WTC11 (cell line): ENCODE measurements at regions not wholly inside any gene's neighbourhood (a gene's known extent, or its start where the extent isn't known, plus 50 kb on each side); places are given as distances from the start of the nearest gene placed in this dataset.

Source experiments
- ATAC-seq: fragments of 200-7000 bp; cut with Tn5 transposase; 2 replicates; pipeline ENCODE4 v1.10.0; 2021; ENCODE audit warnings: mild to moderate bottlenecking, moderate library complexity
- CTCF ChIA-PET: fragments of 300-600 bp; sonication (Branson Sonifier 250); formaldehyde crosslinking; loops from one replicate; lab custom pipeline; 2021; ENCODE audit warnings: antibody characterized with exemption; lab: Charles Lee
- POLR2A ChIA-PET: fragments of 350-600 bp; sonication (Branson Sonifier 250); formaldehyde crosslinking; loops from one replicate; lab custom pipeline; 2021; ENCODE audit warnings: antibody characterized with exemption; lab: Charles Lee
- DNase-seq: peaks from one replicate; pipeline ENCODE4 v3.0.0; 2021; ENCODE audit warnings: low spot score
- H3K27ac Mint-ChIP-seq: 2 replicates; pipeline ENCODE4 v1.8.0; 2021; ENCODE audit warnings: mixed read lengths
- H3K27me3 Mint-ChIP-seq: 2 replicates; pipeline ENCODE4 v1.8.0; 2021; ENCODE audit warnings: low read depth, mild to moderate bottlenecking, moderate library complexity, mixed read lengths
- H3K36me3 Mint-ChIP-seq: 2 replicates; pipeline ENCODE4 v1.8.0; 2021; ENCODE audit warnings: mixed read lengths
- H3K4me1 Mint-ChIP-seq: 2 replicates; pipeline ENCODE4 v1.8.0; 2022; ENCODE audit warnings: mixed read lengths
- H3K4me3 Mint-ChIP-seq: 2 replicates; pipeline ENCODE4 v1.8.0; 2021; ENCODE audit warnings: mild to moderate bottlenecking, moderate library complexity, mixed read lengths
- H3K9me3 Mint-ChIP-seq: 2 replicates; pipeline ENCODE4 v1.8.0; 2021; ENCODE audit warnings: mixed read lengths
- ARID4B ChIP-seq: sonication (generic); formaldehyde crosslinking; IDR thresholded peaks from 2 replicates; pipeline ENCODE4 v1.8.0; 2023; ENCODE audit warnings: missing genetic modification reagents, mild to moderate bottlenecking, borderline replicate concordance
- ATF3 ChIP-seq: sonication (generic); formaldehyde crosslinking; conservative IDR thresholded peaks from 2 replicates; pipeline ENCODE4 v1.8.1; 2022; ENCODE audit warnings: mild to moderate bottlenecking, missing genetic modification reagents
- CREM ChIP-seq: sonication (generic); formaldehyde crosslinking; IDR thresholded peaks from 2 replicates; pipeline ENCODE4 v1.8.1; 2022; ENCODE audit warnings: mild to moderate bottlenecking, missing genetic modification reagents, moderate library complexity
- E2F5 ChIP-seq: sonication (generic); formaldehyde crosslinking; IDR thresholded peaks from 2 replicates; pipeline ENCODE4 v1.8.1; 2022; ENCODE audit warnings: mild to moderate bottlenecking, moderate library complexity, missing genetic modification reagents
- ERG ChIP-seq: fragments of 250-450 bp; sonication (Bioruptor Pico); IDR thresholded peaks from 2 replicates; pipeline ENCODE4 v1.8.0; 2021; ENCODE audit warnings: mild to moderate bottlenecking
- ESRRA ChIP-seq: sonication (generic); formaldehyde crosslinking; IDR thresholded peaks from 2 replicates; pipeline ENCODE4 v1.8.1; 2022; ENCODE audit warnings: mild to moderate bottlenecking, missing genetic modification reagents, borderline replicate concordance
- FOXJ3 ChIP-seq: sonication (generic); formaldehyde crosslinking; IDR thresholded peaks from 2 replicates; pipeline ENCODE4 v1.9.0; 2021; ENCODE audit warnings: missing genetic modification reagents, mild to moderate bottlenecking, borderline replicate concordance
- GABPB1 ChIP-seq: sonication (generic); formaldehyde crosslinking; IDR thresholded peaks from 2 replicates; pipeline ENCODE4 v1.8.1; 2023; ENCODE audit warnings: mild to moderate bottlenecking, missing genetic modification reagents
- PRDM15 ChIP-seq: sonication (generic); formaldehyde crosslinking; IDR thresholded peaks from 2 replicates; pipeline ENCODE4 v1.8.0; 2022; ENCODE audit warnings: missing genetic modification reagents
- SMAD4 ChIP-seq: sonication (generic); formaldehyde crosslinking; IDR thresholded peaks from 2 replicates; pipeline ENCODE4 v1.8.0; 2022; ENCODE audit warnings: mild to moderate bottlenecking, missing genetic modification reagents
- TCF7 ChIP-seq: sonication (generic); formaldehyde crosslinking; IDR thresholded peaks from 2 replicates; pipeline ENCODE4 v1.8.0; 2022; ENCODE audit warnings: mild to moderate bottlenecking, low read depth, missing genetic modification reagents, moderate library complexity
- TEAD1 ChIP-seq: sonication (generic); formaldehyde crosslinking; IDR thresholded peaks from 2 replicates; pipeline ENCODE4 v1.8.0; 2022; ENCODE audit warnings: mild to moderate bottlenecking, missing genetic modification reagents
- TEAD4 ChIP-seq: sonication (generic); formaldehyde crosslinking; IDR thresholded peaks from 2 replicates; pipeline ENCODE4 v1.8.0; 2022; ENCODE audit warnings: mild to moderate bottlenecking, missing genetic modification reagents
- ZNF138 ChIP-seq: sonication (generic); formaldehyde crosslinking; conservative IDR thresholded peaks from 2 replicates; pipeline ENCODE4 v1.8.1; 2022; ENCODE audit warnings: mild to moderate bottlenecking, moderate library complexity, missing genetic modification reagents
- TF ChIP-seq, protein P1 (sequence below): fragments of 250-450 bp; sonication (Bioruptor Pico); conservative IDR thresholded peaks from 2 replicates; pipeline ENCODE4 v1.9.0; 2021; ENCODE audit warnings: mild to moderate bottlenecking
- TF ChIP-seq, protein P2 (sequence below): sonication (generic); formaldehyde crosslinking; IDR thresholded peaks from 2 replicates; pipeline ENCODE4 v1.8.0; 2023; ENCODE audit warnings: mild to moderate bottlenecking, missing genetic modification reagents
- TF ChIP-seq, protein P3 (sequence below): fragments of 250-450 bp; sonication (Bioruptor Pico); IDR thresholded peaks from 2 replicates; pipeline ENCODE4 v1.9.0; 2021; ENCODE audit warnings: mild to moderate bottlenecking

GRCh38 chr12:89838833-89839232 lies 130.2 kb upstream of the ATP2B1 start:
- no peak for ATAC-seq
- no peak for DNase-seq
- ChIA-PET CTCF (no interaction called here), POLR2A (no interaction called here)
- Mint-ChIP-seq H3K4me3 (no peak overlapping the region), H3K4me1 (peaks cover 5% of the 10 kb centered on the region), H3K36me3 (no peaks in the 10 kb centered on the region), H3K9me3 (no peaks in the 10 kb centered on the region), H3K27me3 (no peaks in the 10 kb centered on the region), H3K27ac (no peak overlapping the region)
- TF ChIP-seq CREM (CRISPR knock-in tag): no peak

- CTCF ChIA-PET: no interaction called here
- no peak overlapping the region for H3K27ac Mint-ChIP-seq
- POLR2A ChIA-PET: no interaction called here
- H3K27me3 Mint-ChIP-seq: no peaks in the 10 kb centered on the region
- no peak for ATAC-seq
- no peak overlapping the region for H3K4me3 Mint-ChIP-seq
- no peak for DNase-seq
- no peaks in the 10 kb centered on the region for H3K9me3 Mint-ChIP-seq
- peaks cover 24% of the 10 kb centered on the region for H3K4me1 Mint-ChIP-seq
- no peak for TF ChIP-seq GABPB1
- no peak for TF ChIP-seq ATF3 (CRISPR knock-in tag)
- TF ChIP-seq, protein P1, sequence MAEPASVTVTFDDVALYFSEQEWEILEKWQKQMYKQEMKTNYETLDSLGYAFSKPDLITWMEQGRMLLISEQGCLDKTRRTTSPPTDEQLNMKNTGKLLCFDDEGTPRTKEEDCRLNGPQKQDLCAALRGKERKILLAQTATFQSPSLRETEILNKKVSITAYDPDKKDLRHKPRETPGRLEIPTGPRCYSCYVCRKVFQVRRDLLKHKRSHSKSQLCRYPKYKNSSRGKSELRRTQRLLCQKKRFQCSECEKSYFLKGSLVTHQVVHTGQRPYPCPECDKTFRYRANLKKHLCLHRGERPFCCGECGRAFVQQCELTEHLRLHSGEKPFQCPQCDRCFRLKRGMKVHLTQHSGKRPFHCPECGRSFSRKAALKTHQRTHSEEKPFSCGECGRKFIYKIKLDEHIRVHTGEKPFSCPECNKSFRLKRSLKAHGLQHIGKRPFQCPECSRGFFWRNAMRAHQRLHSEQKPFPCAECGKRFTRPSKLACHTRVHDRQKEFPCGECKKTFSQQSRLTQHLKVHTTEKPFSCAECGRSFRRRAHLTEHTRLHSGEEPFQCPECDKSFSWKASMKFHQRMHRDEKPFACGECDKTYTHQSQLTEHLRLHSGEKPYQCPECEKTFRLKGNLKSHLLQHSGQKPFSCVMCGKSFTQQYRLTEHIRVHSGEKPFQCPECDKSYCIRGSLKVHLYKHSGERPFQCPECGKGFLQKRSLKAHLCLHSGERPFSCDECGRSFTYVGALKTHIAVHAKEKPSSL (CRISPR knock-in tag): no peak
- TF ChIP-seq PRDM15 (CRISPR knock-in tag): no peak
- no peak for TF ChIP-seq TEAD4 (CRISPR knock-in tag)
- TF ChIP-seq ESRRA (CRISPR knock-in tag): no peak
- no peak for TF ChIP-seq ARID4B (CRISPR knock-in tag)
- no peak for TF ChIP-seq FOXJ3 (CRISPR knock-in tag)
- no peak for TF ChIP-seq TEAD1 (CRISPR knock-in tag)
- TF ChIP-seq TCF7 (CRISPR knock-in tag): no peak
- TF ChIP-seq ERG (CRISPR knock-in tag): no peak
- no peak for TF ChIP-seq SMAD4 (CRISPR knock-in tag)
- no peak for TF ChIP-seq ZNF138 (CRISPR knock-in tag)
- TF ChIP-seq E2F5 (CRISPR knock-in tag): no peak
- TF ChIP-seq, protein P2, sequence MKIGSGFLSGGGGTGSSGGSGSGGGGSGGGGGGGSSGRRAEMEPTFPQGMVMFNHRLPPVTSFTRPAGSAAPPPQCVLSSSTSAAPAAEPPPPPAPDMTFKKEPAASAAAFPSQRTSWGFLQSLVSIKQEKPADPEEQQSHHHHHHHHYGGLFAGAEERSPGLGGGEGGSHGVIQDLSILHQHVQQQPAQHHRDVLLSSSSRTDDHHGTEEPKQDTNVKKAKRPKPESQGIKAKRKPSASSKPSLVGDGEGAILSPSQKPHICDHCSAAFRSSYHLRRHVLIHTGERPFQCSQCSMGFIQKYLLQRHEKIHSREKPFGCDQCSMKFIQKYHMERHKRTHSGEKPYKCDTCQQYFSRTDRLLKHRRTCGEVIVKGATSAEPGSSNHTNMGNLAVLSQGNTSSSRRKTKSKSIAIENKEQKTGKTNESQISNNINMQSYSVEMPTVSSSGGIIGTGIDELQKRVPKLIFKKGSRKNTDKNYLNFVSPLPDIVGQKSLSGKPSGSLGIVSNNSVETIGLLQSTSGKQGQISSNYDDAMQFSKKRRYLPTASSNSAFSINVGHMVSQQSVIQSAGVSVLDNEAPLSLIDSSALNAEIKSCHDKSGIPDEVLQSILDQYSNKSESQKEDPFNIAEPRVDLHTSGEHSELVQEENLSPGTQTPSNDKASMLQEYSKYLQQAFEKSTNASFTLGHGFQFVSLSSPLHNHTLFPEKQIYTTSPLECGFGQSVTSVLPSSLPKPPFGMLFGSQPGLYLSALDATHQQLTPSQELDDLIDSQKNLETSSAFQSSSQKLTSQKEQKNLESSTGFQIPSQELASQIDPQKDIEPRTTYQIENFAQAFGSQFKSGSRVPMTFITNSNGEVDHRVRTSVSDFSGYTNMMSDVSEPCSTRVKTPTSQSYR (CRISPR knock-in tag): no peak
- TF ChIP-seq, protein P3, sequence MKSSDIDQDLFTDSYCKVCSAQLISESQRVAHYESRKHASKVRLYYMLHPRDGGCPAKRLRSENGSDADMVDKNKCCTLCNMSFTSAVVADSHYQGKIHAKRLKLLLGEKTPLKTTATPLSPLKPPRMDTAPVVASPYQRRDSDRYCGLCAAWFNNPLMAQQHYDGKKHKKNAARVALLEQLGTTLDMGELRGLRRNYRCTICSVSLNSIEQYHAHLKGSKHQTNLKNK: no peak
- H3K36me3 Mint-ChIP-seq: no peaks in the 10 kb centered on the region
These were observed 127.4 kb upstream of the ATP2B1 start for GRCh38 chr12:89836026-89836425.
